NB4 (cell line): ENCODE measurements at regions not wholly inside any gene's neighbourhood (a gene's known extent, or its start where the extent isn't known, plus 50 kb on each side); places are given as distances from the start of the nearest gene placed in this dataset.

Source experiments
- DNase-seq: peaks from one replicate; pipeline ENCODE4 v3.0.0; 2010; ENCODE audit warnings: low read depth
- H3K4me3 ChIP-seq: one replicate; pipeline ENCODE4 v1.5.1; 2011; ENCODE audit warnings: mild to moderate bottlenecking, low read depth, low read length, moderate library complexity
- MYC ChIP-seq: IDR thresholded peaks from 2 replicates; pipeline ENCODE4 v1.6.1; 2011; ENCODE audit warnings: low read depth, low read length
- POLR2A ChIP-seq: IDR thresholded peaks from 2 replicates; pipeline ENCODE4 v1.6.1; 2011; ENCODE audit warnings: mild to moderate bottlenecking; ENCODE audit not compliant: insufficient read length; ENCODE audit errors: extremely low read depth
- TF ChIP-seq, protein P1 (sequence below): IDR thresholded peaks from 2 replicates; pipeline ENCODE4 v1.6.1; 2011; ENCODE audit warnings: low read depth, low read length
- TF ChIP-seq, protein P2 (sequence below): IDR thresholded peaks from one replicate; pipeline ENCODE4 v1.5.1; 2012; ENCODE audit warnings: low read depth, low read length

DNA sequence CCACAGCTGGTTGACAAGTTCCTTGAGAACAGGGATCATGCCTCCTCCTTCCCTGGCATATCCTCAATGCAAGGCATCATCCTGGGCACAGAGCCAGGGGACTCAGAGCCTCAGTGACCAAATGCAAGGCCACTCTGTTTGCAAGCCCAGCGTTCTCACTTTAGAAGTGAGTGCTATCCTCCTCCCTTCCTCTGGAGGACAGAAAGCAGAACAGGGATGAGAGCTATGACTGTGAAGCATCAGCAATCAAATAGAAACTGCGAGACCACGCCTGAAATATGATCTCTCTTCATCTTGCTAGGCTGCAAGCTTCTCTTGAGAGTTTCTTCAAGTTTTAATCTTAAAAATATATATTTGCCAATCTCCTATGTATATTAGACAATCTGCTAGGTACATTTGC, 119.8 kb downstream of the LRATD1 start:
- DNase-seq: no peak
- no peak overlapping the region for H3K4me3 ChIP-seq
- TF ChIP-seq, protein P1, sequence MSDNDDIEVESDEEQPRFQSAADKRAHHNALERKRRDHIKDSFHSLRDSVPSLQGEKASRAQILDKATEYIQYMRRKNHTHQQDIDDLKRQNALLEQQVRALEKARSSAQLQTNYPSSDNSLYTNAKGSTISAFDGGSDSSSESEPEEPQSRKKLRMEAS: no peak
- TF ChIP-seq MYC: no peak
- TF ChIP-seq, protein P2, sequence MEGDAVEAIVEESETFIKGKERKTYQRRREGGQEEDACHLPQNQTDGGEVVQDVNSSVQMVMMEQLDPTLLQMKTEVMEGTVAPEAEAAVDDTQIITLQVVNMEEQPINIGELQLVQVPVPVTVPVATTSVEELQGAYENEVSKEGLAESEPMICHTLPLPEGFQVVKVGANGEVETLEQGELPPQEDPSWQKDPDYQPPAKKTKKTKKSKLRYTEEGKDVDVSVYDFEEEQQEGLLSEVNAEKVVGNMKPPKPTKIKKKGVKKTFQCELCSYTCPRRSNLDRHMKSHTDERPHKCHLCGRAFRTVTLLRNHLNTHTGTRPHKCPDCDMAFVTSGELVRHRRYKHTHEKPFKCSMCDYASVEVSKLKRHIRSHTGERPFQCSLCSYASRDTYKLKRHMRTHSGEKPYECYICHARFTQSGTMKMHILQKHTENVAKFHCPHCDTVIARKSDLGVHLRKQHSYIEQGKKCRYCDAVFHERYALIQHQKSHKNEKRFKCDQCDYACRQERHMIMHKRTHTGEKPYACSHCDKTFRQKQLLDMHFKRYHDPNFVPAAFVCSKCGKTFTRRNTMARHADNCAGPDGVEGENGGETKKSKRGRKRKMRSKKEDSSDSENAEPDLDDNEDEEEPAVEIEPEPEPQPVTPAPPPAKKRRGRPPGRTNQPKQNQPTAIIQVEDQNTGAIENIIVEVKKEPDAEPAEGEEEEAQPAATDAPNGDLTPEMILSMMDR: no peak

DNA sequence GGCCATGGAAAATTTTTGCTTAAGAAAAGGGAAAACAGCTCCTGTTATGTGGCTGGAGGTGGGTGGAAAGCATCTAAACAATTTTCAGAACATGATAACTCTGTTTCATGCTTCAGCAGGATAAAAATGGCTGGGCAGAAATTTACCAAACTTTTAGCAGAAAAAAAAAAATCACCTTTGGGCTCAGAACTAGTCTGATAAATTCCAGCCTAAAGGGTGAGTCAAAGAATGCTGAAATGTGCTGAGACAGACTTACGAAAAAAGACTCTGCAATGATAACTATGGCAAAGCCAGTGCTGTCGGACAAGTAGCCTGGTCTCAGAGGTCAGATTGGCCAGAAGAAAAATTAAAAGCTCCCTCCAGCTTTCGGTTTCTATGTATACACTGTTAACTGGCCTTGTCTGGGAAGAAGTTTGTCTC, 123.6 kb downstream of the LRATD1 start:
- no peak for DNase-seq
- TF ChIP-seq, protein P2: no peak
- TF ChIP-seq, protein P1: no peak
- no peak for TF ChIP-seq MYC
- H3K4me3 ChIP-seq: no peak overlapping the region

DNA sequence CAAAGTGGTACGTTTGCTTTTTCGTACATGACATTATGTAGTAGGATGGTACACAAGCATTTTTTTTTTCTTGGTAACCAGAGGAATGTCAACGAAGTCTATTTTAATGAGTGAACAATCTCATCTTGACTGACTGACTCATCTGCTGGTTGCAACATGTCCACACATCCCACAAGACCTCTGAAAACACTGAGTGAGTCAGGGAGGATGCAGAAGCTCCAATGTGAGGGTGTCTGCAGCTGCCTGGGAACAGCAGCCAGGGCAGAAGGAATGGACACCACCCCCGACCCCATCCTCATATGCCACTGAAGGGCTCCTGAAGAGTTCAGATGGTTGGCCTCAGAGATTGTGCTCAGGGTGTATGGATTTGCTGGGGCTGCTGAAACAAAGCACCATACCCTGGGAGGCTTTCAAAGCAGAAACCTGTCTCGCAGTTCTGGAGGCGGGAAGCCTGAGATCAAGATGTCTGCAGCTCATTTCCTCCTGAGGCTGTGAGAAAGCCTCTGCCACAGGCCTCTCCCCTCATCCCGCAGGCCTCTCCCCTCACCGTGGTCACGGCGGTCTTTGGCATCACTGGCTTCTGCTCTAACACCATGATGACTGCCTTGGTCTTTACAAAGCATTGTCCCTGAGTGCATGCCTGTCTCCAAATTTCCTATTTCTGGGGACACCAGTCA, 124.6 kb downstream of the LRATD1 start:
- TF ChIP-seq, protein P1: no peak
- TF ChIP-seq MYC (no peak), POLR2A (no peak)
- TF ChIP-seq, protein P2: no peak

DNA sequence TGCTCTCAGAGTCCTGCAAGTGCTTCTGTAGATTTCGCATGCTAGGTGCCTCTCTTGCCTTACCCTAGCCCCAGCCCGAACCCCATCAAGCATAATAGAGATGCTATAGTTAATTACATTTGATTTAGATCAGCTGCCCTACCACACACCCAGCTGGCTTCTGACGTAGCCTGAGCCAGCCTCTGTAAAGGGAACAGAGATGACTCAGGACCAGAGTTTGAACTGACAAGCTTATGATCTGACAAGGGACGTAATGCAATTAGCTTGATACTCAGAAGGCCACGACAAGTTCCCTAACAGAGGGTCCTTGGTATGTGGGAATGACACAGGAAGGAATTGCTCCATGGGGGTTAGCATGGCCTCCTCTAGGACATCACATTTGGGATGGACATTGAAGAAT, 126.6 kb downstream of the LRATD1 start:
- no peak overlapping the region for H3K4me3 ChIP-seq
- no peak for DNase-seq
- TF ChIP-seq, protein P1: no peak
- TF ChIP-seq MYC: no peak
- TF ChIP-seq POLR2A: no peak
- TF ChIP-seq, protein P2: no peak

More for the DNA sequence above, 124.6 kb downstream of the LRATD1 start:
- DNase-seq: peak; percentile 71
- no peak overlapping the region for H3K4me3 ChIP-seq

DNA sequence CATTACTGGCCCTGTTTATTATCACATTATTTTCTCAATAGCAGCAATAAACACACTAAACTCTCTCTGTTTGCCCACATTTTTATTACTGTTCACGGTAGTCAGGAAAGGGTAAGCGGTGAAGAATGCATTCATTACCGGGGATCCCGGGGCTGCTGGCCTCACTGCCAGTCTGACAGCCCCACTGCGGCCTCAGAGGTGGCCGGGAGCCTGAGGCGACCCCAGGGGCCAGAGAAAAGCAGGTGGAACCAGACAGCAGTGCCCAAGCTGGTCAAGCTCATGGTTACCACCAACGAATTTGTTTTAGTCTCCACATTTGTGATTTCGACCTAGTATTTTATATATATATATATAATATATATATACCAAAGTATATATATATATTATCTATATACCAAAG, 127.7 kb downstream of the LRATD1 start:
- TF ChIP-seq POLR2A (no peak), MYC (no peak)
- TF ChIP-seq, protein P2: no peak
- TF ChIP-seq, protein P1: no peak
- DNase-seq: no peak
- no peak overlapping the region for H3K4me3 ChIP-seq
